Fibroblast of skin of left quadriceps (primary cell): ENCODE measurements at regions not wholly inside any gene's neighbourhood (a gene's known extent, or its start where the extent isn't known, plus 50 kb on each side); places are given as distances from the start of the nearest gene placed in this dataset.
"Not testable (repeated sequence)": the region's sequence is repeated elsewhere in the genome, so short reads cannot be mapped to it uniquely, and the experiment has no call there.

ENCODE experiments used
- DNase-seq, 2 experiments: peaks; one replicate each; pipeline ENCODE4 v3.0.0-alpha.2; 2013; ENCODE audit warnings: low read depth in 2 of 2

DNA sequence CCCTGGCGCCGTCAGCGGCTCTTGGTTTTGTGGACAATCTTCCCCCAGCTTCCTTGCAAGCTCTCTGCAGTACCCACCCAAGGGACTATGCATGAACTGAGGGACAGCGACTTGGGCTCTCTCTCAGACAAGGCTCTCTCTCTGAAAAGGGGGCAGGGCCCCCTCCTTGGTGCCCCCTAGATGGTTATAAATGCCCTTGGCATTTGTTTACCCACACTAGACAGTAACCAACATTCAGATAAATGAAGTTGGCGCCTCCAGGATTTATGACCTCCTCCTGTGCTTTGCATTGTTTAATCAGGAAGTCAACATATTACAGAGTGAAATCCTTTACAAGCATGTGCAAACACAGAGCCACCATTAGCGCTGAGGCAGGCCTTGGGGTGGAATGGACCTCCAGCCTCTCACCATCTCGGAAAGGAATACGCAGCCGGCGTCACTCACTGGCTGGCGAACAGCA lies 547.4 kb upstream of the ID2 start:
- no peak for DNase-seq

GRCh38 chr2:8134985-8135682 lies 546.7 kb upstream of the ID2 start:
- no peak for DNase-seq

- no peak for DNase-seq
Measured at GRCh38 chr2:8137801-8138200, 544.1 kb upstream of the ID2 start.

- no peak for DNase-seq
Measured at GRCh38 chr2:8138525-8138922, 543.3 kb upstream of the ID2 start.

DNA sequence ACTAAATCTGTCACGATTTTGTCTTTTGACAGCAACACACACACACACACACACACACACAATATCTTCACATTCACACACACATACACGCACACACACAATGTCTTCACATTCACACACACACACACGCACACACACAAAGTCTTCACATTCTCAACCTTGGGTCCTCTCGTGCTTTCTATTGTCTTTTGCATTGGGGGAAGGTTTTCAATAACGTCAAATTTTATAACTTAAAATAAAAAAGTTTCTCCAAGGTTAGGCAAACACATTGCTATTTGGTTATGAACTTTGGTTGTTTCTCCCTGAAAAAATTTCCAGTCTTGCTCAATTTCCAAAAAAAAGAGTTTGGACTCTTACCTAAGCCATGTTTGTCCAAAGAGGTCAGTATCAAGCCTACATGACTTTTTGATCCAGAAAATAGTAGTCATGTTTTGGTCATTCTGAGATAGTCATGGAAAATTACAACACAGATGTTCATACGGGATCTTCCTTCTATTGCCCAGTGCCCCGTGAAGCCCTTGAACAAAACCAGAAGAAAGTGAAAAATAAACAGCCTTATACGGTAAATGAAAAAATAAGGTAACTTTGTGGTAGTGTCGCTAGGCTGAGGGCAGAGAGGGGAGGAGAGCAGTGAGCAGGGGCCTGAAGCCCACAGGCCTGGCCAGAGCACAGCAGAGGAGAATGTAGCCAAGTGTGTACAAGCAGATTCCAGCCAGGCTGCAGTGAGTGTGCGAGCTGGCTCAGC lies 542.8 kb upstream of the ID2 start:
- no peak for DNase-seq

- DNase-seq = no peak
Measured at GRCh38 chr2:8139668-8140200, 542.1 kb upstream of the ID2 start.

DNA sequence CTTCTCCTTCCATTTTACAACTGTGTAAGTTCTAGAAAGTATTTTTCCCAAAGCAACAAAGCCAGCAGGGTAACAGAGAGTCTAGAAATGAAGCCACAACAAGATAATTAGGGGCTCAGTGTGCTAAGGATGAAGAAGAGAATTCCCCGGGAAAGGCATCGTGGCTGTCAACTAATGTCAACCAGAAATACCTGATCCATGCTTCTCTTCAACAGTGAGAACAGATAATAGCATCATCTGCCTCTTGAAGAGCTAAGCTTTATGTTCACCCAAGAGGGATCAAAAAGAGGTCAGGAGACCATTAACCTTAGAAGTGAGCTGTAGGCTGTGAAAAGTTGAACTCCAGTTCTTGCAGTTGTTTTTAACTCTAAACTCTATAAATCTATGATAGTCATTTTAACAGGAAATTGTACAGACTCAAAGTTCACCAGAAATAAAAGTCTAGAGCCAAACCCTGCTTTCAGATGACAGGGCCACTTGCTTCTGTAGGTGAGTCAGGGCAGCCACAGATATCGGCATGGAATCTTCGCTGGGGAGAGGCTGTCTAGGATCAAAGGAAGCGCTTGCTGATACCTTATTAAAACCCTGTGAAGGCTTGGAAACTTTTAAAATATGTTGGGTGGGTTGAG lies 540.7 kb upstream of the ID2 start:
- DNase-seq = no peak

DNA sequence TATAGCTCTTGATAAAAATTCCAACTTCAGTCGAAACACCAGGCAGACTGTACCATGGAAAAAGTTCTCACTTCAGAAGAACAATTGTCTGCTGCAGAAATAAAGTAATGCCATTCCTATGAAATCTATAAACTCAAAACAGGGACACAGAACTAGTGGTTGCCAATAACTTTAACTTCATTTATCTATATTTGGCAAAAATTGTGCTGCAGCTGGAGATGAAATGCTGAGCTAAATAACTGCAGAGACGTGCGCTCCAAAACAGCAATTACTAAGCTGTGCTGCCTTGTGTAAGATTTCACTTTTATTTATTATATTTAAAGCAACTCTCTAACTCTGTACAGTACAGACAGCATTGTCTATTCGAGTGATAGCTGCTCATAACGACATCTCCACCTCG lies 540.1 kb upstream of the ID2 start:
- no peak for DNase-seq

GRCh38 chr2:8142461-8142860 lies 539.4 kb upstream of the ID2 start:
- no peak for DNase-seq

- no peak for DNase-seq
Measured at GRCh38 chr2:8144131-8144631, 537.7 kb upstream of the ID2 start.

GRCh38 chr2:8144785-8145184 lies 537.1 kb upstream of the ID2 start:
- DNase-seq = peak in 1 of 2 experiments; percentile 68

DNA sequence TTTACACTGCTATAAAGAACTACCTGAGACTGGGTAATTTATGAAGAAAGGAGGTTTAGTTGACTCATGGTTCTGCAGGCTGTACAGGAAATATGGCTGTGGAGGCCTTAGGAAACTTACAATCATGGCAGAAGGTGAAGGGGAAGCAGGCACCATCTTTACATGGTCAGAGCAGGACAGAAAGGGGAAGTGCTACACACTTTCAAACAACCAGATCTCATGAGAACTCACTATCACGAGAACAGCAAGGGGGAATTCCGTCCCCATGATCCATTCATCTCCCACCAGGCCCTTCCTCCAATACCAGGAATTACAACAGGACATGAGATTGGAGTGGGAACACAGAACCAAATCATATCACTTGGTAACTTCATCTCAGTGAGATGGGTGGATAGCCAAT lies 536.5 kb upstream of the ID2 start:
- DNase-seq = not testable (repeated sequence)

- DNase-seq = no peak
Measured at GRCh38 chr2:8146132-8147005, 535.5 kb upstream of the ID2 start.

DNA sequence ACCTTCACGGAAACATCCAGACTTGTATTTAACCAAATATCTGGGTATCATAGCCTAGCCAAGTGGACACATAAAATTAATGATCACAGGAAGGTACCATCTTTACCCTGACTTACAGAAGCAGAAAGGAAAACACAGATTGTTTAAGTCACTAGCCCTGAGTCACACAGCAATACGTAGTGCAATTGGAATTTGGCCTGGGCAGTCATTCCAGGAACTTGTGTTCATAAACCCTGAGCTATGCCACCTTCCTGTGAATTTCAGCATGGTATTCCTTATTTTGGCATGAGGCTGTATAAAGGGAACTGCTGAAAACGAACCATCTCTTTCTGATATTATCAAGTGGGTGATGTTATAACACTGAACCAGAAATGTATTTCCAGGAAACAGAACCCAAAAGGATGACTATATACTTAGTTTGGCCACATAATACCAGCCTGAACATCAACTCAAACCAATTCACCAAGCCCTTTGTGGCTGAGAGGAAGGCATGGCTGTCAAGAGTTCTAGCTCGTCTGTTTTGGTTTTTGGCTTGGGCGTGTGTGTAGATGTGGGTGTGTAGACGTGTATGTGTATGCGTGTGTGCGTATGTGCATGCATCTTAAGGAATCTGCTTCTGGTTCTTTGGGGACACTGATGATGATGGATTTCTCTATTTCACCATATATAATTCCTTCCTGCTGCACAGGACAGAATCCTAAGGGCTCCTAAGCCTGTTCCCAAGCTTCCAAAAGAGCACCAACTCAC lies 533.4 kb upstream of the ID2 start:
- DNase-seq = peak; percentile 63 to 64

GRCh38 chr2:8149007-8149405 lies 532.9 kb upstream of the ID2 start:
- DNase-seq = no peak

DNA sequence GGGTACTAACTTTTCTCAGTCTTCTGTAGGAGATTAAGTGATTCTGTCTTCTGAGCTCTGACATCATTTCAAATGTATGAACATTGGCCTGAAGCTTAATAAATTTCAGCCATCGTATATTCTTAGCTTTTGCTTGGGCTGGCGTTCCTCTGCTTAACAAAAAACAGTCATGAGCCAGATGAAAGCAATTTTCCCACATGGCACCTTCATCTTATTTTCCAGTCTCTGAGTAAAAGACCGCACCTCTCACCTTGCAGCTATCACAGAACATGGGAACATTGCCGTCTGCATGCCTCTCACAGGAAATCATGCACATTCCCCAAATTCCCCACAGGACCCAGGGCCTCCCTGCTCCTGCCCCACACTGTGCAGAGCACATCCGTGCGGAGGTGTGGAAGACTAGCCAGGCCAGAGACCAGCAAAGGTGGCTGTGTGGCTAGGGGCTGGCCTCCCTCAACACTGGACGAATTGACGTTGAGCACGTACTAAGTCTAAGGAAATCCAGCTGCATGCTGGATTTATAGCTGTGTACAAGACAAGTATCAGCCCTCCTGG lies 531.8 kb upstream of the ID2 start:
- DNase-seq = peak; percentile 77

DNA sequence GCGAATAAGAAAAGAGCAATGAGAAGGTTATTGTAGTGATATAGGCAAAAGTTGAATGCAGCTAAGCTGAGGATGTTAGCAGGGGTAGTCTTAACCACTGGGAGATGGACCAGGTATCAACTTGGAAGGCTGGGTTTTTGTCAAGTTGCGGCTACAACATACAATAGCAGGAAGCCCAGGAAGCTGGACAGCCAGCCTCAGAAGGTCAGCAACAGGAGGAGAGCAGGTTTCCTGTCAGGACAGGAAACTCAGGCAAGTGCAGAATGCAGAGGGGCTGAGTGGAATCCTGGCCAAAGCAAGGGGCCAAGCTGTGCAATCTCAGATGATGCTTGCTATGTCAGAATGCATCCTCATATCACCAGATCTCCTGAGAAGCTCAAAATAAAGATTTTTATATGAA lies 530.0 kb upstream of the ID2 start:
- no peak for DNase-seq

- no peak for DNase-seq
Measured at GRCh38 chr2:8152392-8153257, 529.2 kb upstream of the ID2 start.

- DNase-seq = no peak
Measured at GRCh38 chr2:8153258-8153718, 528.6 kb upstream of the ID2 start.
